ENCODE measurements at regions not wholly inside any gene's neighbourhood (a gene's known extent, or its start where the extent isn't known, plus 50 kb on each side); places are given as distances from the start of the nearest gene placed in this dataset.
"Not testable (repeated sequence)": the region's sequence is repeated elsewhere in the genome, so short reads cannot be mapped to it uniquely, and the experiment has no call there.

GRCh38 chrY:16409206-16409923 is 1470.7 kb downstream of the CDY2B start:
- not testable (repeated sequence) for H3K14ac ChIP-seq (ENCODE audit: low read length in 2 of 2); H3K4me2 ChIP-seq (ENCODE audit: low read length, poor library complexity, severe bottlenecking); H3K27me3 ChIP-seq (ENCODE audit: control insufficient read depth in 1 of 2, insufficient read depth in 1 of 2, low read length in 2 of 2); H3K18ac ChIP-seq (ENCODE audit: low read depth in 1 of 2, low read length in 2 of 2); H3K9me3 ChIP-seq (ENCODE audit: control insufficient read depth, low read length); H2AFZ ChIP-seq (ENCODE audit: low read depth, low read length); H3K4me3 ChIP-seq (ENCODE audit: insufficient read depth in 1 of 2, low read depth in 1 of 2, low read length in 2 of 2); H3K27ac ChIP-seq (ENCODE audit: low read length, poor library complexity, severe bottlenecking); H3K9ac ChIP-seq (ENCODE audit: low read length); H3K4ac ChIP-seq (ENCODE audit: low read depth in 1 of 2, low read length in 2 of 2); H2AK5ac ChIP-seq (ENCODE audit: low read length, severe bottlenecking); H4K91ac ChIP-seq (ENCODE audit: low read length); H2BK15ac ChIP-seq (ENCODE audit: low read depth, poor library complexity, severe bottlenecking); H4K8ac ChIP-seq (ENCODE audit: low read length); H2BK12ac ChIP-seq (ENCODE audit: low read length in 2 of 2); H3K4me1 ChIP-seq (ENCODE audit: control insufficient read depth, insufficient read depth, low read depth, low read length); H3K36me3 ChIP-seq (ENCODE audit: control insufficient read depth in 1 of 2, insufficient read depth in 2 of 2, low read depth in 1 of 2, low read length in 2 of 2); H3K23ac ChIP-seq (ENCODE audit: low read length in 2 of 2); H2BK120ac ChIP-seq (ENCODE audit: low read depth, low read length); H2BK5ac ChIP-seq (ENCODE audit: low read depth, low read length, poor library complexity, severe bottlenecking); DNase-seq; H3K79me1 ChIP-seq (replicated peaks; ENCODE audit: low read length, poor library complexity, severe bottlenecking)
- WGBS = no CpG with 5 or more reads among the region's 2 CpGs

- not testable (repeated sequence) for H2BK15ac ChIP-seq (ENCODE audit: low read depth, poor library complexity, severe bottlenecking); H3K27me3 ChIP-seq (ENCODE audit: control insufficient read depth in 1 of 2, insufficient read depth in 1 of 2, low read length in 2 of 2); H3K4ac ChIP-seq (ENCODE audit: low read depth in 1 of 2, low read length in 2 of 2); H2AK5ac ChIP-seq (ENCODE audit: low read length, severe bottlenecking); H3K79me1 ChIP-seq (replicated peaks; ENCODE audit: low read length, poor library complexity, severe bottlenecking); H3K27ac ChIP-seq (ENCODE audit: low read length, poor library complexity, severe bottlenecking); H2BK5ac ChIP-seq (ENCODE audit: low read depth, low read length, poor library complexity, severe bottlenecking); H3K18ac ChIP-seq (ENCODE audit: low read depth in 1 of 2, low read length in 2 of 2); H3K14ac ChIP-seq (ENCODE audit: low read length in 2 of 2); H2BK12ac ChIP-seq (ENCODE audit: low read length in 2 of 2); H4K8ac ChIP-seq (ENCODE audit: low read length); H3K36me3 ChIP-seq (ENCODE audit: control insufficient read depth in 1 of 2, insufficient read depth in 2 of 2, low read depth in 1 of 2, low read length in 2 of 2); H2BK120ac ChIP-seq (ENCODE audit: low read depth, low read length); H4K91ac ChIP-seq (ENCODE audit: low read length); H3K9me3 ChIP-seq (ENCODE audit: control insufficient read depth, low read length); H3K4me1 ChIP-seq (ENCODE audit: control insufficient read depth, insufficient read depth, low read depth, low read length); H3K23ac ChIP-seq (ENCODE audit: low read length in 2 of 2); DNase-seq; H3K4me2 ChIP-seq (ENCODE audit: low read length, poor library complexity, severe bottlenecking); H2AFZ ChIP-seq (ENCODE audit: low read depth, low read length); H3K9ac ChIP-seq (ENCODE audit: low read length); H3K4me3 ChIP-seq (ENCODE audit: insufficient read depth in 1 of 2, low read depth in 1 of 2, low read length in 2 of 2)
- WGBS = no CpG with 5 or more reads among the region's 4 CpGs
Measured at GRCh38 chrY:16379458-16379857, 1500.6 kb downstream of the CDY2B start.

- not testable (repeated sequence) for H2BK120ac ChIP-seq (ENCODE audit: low read depth, low read length); H3K9me3 ChIP-seq (ENCODE audit: control insufficient read depth, low read length); H3K14ac ChIP-seq (ENCODE audit: low read length in 2 of 2); H3K4me2 ChIP-seq (ENCODE audit: low read length, poor library complexity, severe bottlenecking); H3K9ac ChIP-seq (ENCODE audit: low read length); H3K79me1 ChIP-seq (replicated peaks; ENCODE audit: low read length, poor library complexity, severe bottlenecking); H3K23ac ChIP-seq (ENCODE audit: low read length in 2 of 2); H4K91ac ChIP-seq (ENCODE audit: low read length); H3K4me3 ChIP-seq (ENCODE audit: insufficient read depth in 1 of 2, low read depth in 1 of 2, low read length in 2 of 2); H2BK12ac ChIP-seq (ENCODE audit: low read length in 2 of 2); H3K18ac ChIP-seq (ENCODE audit: low read depth in 1 of 2, low read length in 2 of 2); H2AFZ ChIP-seq (ENCODE audit: low read depth, low read length); H3K27me3 ChIP-seq (ENCODE audit: control insufficient read depth in 1 of 2, insufficient read depth in 1 of 2, low read length in 2 of 2); H2BK5ac ChIP-seq (ENCODE audit: low read depth, low read length, poor library complexity, severe bottlenecking); H4K8ac ChIP-seq (ENCODE audit: low read length); H3K27ac ChIP-seq (ENCODE audit: low read length, poor library complexity, severe bottlenecking); H3K36me3 ChIP-seq (ENCODE audit: control insufficient read depth in 1 of 2, insufficient read depth in 2 of 2, low read depth in 1 of 2, low read length in 2 of 2); H3K4ac ChIP-seq (ENCODE audit: low read depth in 1 of 2, low read length in 2 of 2); DNase-seq; H2BK15ac ChIP-seq (ENCODE audit: low read depth, poor library complexity, severe bottlenecking); H3K4me1 ChIP-seq (ENCODE audit: control insufficient read depth, insufficient read depth, low read depth, low read length); H2AK5ac ChIP-seq (ENCODE audit: low read length, severe bottlenecking)
- no CpG with 5 or more reads among the region's 1 CpG for WGBS
Measured at GRCh38 chrY:16341592-16341991, 1538.4 kb downstream of the CDY2B start.

- WGBS = no CpG with 5 or more reads among the region's 6 CpGs
- H3K9ac ChIP-seq (ENCODE audit: low read length); H3K4me2 ChIP-seq (ENCODE audit: low read length, poor library complexity, severe bottlenecking); H3K27ac ChIP-seq (ENCODE audit: low read length, poor library complexity, severe bottlenecking); H3K36me3 ChIP-seq (ENCODE audit: control insufficient read depth in 1 of 2, insufficient read depth in 2 of 2, low read depth in 1 of 2, low read length in 2 of 2); H3K4me3 ChIP-seq (ENCODE audit: insufficient read depth in 1 of 2, low read depth in 1 of 2, low read length in 2 of 2); H3K9me3 ChIP-seq (ENCODE audit: control insufficient read depth, low read length); H3K4ac ChIP-seq (ENCODE audit: low read depth in 1 of 2, low read length in 2 of 2); H3K27me3 ChIP-seq (ENCODE audit: control insufficient read depth in 1 of 2, insufficient read depth in 1 of 2, low read length in 2 of 2); H3K23ac ChIP-seq (ENCODE audit: low read length in 2 of 2); H3K18ac ChIP-seq (ENCODE audit: low read depth in 1 of 2, low read length in 2 of 2); H2AK5ac ChIP-seq (ENCODE audit: low read length, severe bottlenecking); H3K4me1 ChIP-seq (ENCODE audit: control insufficient read depth, insufficient read depth, low read depth, low read length); H2BK12ac ChIP-seq (ENCODE audit: low read length in 2 of 2); DNase-seq; H4K91ac ChIP-seq (ENCODE audit: low read length); H3K79me1 ChIP-seq (replicated peaks; ENCODE audit: low read length, poor library complexity, severe bottlenecking); H2BK120ac ChIP-seq (ENCODE audit: low read depth, low read length); H3K14ac ChIP-seq (ENCODE audit: low read length in 2 of 2); H4K8ac ChIP-seq (ENCODE audit: low read length); H2BK15ac ChIP-seq (ENCODE audit: low read depth, poor library complexity, severe bottlenecking); H2AFZ ChIP-seq (ENCODE audit: low read depth, low read length); H2BK5ac ChIP-seq (ENCODE audit: low read depth, low read length, poor library complexity, severe bottlenecking): not testable (repeated sequence)
Measured at GRCh38 chrY:16330032-16330758, 1549.8 kb downstream of the CDY2B start.
